ENCODE measurements at regions not wholly inside any gene's neighbourhood (a gene's known extent, or its start where the extent isn't known, plus 50 kb on each side); places are given as distances from the start of the nearest gene placed in this dataset.

DNA sequence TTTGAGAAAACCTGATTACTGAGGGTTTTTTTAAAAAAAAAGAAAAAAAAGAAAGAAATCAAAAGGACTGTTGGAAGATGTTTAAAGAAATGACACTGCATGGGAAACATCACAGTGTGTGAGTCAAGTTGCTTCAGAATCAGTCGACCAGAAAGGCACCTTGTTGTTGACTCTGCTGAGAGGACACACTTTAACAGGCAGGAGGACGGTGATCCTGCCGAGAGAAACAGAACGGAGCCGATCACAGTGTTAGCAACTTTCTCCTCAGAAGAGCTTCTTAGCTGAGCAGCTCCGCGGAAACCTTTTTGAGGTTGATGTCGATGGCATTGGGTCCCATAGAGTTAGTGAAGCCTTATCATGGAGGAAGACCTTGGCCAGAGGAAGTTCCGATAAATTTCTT, 538.7 kb downstream of the RBFOX1 start (continued):
- TF ChIP-seq, protein P1, sequence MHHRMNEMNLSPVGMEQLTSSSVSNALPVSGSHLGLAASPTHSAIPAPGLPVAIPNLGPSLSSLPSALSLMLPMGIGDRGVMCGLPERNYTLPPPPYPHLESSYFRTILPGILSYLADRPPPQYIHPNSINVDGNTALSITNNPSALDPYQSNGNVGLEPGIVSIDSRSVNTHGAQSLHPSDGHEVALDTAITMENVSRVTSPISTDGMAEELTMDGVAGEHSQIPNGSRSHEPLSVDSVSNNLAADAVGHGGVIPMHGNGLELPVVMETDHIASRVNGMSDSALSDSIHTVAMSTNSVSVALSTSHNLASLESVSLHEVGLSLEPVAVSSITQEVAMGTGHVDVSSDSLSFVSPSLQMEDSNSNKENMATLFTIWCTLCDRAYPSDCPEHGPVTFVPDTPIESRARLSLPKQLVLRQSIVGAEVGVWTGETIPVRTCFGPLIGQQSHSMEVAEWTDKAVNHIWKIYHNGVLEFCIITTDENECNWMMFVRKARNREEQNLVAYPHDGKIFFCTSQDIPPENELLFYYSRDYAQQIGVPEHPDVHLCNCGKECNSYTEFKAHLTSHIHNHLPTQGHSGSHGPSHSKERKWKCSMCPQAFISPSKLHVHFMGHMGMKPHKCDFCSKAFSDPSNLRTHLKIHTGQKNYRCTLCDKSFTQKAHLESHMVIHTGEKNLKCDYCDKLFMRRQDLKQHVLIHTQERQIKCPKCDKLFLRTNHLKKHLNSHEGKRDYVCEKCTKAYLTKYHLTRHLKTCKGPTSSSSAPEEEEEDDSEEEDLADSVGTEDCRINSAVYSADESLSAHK (tag by site-specific recombination; IDR thresholded peaks at IDR 0.05): no peak
- TF ChIP-seq ZNF266 (tag by site-specific recombination; IDR thresholded peaks at IDR 0.05; ENCODE audit: low read depth) (no peak), ZSCAN16 (tag by site-specific recombination; IDR thresholded peaks at IDR 0.05) (no peak)

DNA sequence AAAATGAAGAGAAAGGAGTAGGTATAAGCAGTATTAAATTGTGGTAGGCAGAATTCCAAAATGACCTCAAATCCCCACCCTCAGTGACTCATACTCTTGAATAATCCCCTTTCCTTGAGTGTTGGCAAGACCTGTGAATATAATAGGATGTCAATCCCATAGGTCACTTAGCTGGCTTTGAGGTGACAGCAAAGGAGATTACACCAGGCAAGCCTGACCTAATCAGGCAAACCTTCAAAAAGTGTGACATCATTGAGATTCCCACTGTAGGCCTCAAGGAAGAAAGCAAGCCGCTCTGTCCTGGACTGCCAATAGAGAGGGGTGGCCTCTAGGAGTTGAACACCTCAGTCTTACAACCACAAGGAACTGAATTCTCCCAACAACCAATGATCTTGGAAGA, 535.2 kb downstream of the RBFOX1 start:
- H3K4me3 ChIP-seq (ENCODE audit: low read depth, low read length): no peak overlapping the region
- CTCF ChIA-PET: no interaction called here
- TF ChIP-seq RBAK (tag by site-specific recombination; IDR thresholded peaks at IDR 0.05): no peak
- no peak for TF ChIP-seq ZNF426 (tag by site-specific recombination; IDR thresholded peaks at IDR 0.05)
- no peak for TF ChIP-seq ZFP3 (tag by site-specific recombination; IDR thresholded peaks at IDR 0.05; ENCODE audit: low read depth)
- TF ChIP-seq ZNF121 (tag by site-specific recombination; IDR thresholded peaks at IDR 0.05): no peak
- TF ChIP-seq MZF1 (tag by site-specific recombination; IDR thresholded peaks at IDR 0.05; ENCODE audit: borderline replicate concordance): no peak
- no peak for TF ChIP-seq ZNF19 (tag by site-specific recombination; IDR thresholded peaks at IDR 0.05; ENCODE audit: low read depth)
- no peak for TF ChIP-seq ZNF473 (tag by site-specific recombination; IDR thresholded peaks at IDR 0.05)
- TF ChIP-seq SP7 (tag by site-specific recombination; IDR thresholded peaks at IDR 0.05): no peak
- no peak for TF ChIP-seq HOXD13 (CRISPR knock-in tag; IDR thresholded peaks at IDR 0.05; ENCODE audit: borderline replicate concordance)
- TF ChIP-seq BCL11A (tag by site-specific recombination; IDR thresholded peaks at IDR 0.05; ENCODE audit: low read depth): no peak
- TF ChIP-seq ZNF843 (tag by site-specific recombination; IDR thresholded peaks at IDR 0.05): no peak
- TF ChIP-seq ZNF324 (tag by site-specific recombination; IDR thresholded peaks at IDR 0.05): no peak
- no peak for TF ChIP-seq KLF1 (tag by site-specific recombination; IDR thresholded peaks at IDR 0.05)
- TF ChIP-seq, protein P2, sequence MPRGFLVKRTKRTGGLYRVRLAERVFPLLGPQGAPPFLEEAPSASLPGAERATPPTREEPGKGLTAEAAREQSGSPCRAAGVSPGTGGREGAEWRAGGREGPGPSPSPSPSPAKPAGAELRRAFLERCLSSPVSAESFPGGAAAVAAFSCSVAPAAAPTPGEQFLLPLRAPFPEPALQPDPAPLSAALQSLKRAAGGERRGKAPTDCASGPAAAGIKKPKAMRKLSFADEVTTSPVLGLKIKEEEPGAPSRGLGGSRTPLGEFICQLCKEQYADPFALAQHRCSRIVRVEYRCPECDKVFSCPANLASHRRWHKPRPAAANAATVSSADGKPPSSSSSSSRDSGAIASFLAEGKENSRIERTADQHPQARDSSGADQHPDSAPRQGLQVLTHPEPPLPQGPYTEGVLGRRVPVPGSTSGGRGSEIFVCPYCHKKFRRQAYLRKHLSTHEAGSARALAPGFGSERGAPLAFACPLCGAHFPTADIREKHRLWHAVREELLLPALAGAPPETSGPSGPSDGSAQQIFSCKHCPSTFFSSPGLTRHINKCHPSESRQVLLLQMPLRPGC (tag by site-specific recombination; IDR thresholded peaks at IDR 0.05): no peak
- no peak for TF ChIP-seq ZFP41 (tag by site-specific recombination; IDR thresholded peaks at IDR 0.05; ENCODE audit: borderline replicate concordance)
- TF ChIP-seq ZNF26 (tag by site-specific recombination; IDR thresholded peaks at IDR 0.05): no peak
- no peak for TF ChIP-seq ZNF37A (tag by site-specific recombination; IDR thresholded peaks at IDR 0.05)
- H3K36me3 ChIP-seq (ENCODE audit: control insufficient read depth in 2 of 2, insufficient read depth in 1 of 2, low read length in 2 of 2): no peaks in the 10 kb centered on the region
- H3K4me1 ChIP-seq (ENCODE audit: control insufficient read depth, insufficient read depth, low read length): no peaks in the 10 kb centered on the region
- POLR2A ChIA-PET: no interaction called here
- H3K9me3 ChIP-seq (ENCODE audit: control insufficient read depth, insufficient read depth, low read depth, low read length): no peaks in the 10 kb centered on the region
- no peak overlapping the region for H3K27ac ChIP-seq (ENCODE audit: extremely low read depth, low read depth, low read length)

- TF ChIP-seq CTCF (tag by site-specific recombination; IDR thresholded peaks at IDR 0.05) (no peak), GLIS2 (tag by site-specific recombination; IDR thresholded peaks at IDR 0.05) (no peak), ZNF670 (tag by site-specific recombination; IDR thresholded peaks at IDR 0.05; ENCODE audit: low read depth) (no peak)
- TF ChIP-seq, protein P3, sequence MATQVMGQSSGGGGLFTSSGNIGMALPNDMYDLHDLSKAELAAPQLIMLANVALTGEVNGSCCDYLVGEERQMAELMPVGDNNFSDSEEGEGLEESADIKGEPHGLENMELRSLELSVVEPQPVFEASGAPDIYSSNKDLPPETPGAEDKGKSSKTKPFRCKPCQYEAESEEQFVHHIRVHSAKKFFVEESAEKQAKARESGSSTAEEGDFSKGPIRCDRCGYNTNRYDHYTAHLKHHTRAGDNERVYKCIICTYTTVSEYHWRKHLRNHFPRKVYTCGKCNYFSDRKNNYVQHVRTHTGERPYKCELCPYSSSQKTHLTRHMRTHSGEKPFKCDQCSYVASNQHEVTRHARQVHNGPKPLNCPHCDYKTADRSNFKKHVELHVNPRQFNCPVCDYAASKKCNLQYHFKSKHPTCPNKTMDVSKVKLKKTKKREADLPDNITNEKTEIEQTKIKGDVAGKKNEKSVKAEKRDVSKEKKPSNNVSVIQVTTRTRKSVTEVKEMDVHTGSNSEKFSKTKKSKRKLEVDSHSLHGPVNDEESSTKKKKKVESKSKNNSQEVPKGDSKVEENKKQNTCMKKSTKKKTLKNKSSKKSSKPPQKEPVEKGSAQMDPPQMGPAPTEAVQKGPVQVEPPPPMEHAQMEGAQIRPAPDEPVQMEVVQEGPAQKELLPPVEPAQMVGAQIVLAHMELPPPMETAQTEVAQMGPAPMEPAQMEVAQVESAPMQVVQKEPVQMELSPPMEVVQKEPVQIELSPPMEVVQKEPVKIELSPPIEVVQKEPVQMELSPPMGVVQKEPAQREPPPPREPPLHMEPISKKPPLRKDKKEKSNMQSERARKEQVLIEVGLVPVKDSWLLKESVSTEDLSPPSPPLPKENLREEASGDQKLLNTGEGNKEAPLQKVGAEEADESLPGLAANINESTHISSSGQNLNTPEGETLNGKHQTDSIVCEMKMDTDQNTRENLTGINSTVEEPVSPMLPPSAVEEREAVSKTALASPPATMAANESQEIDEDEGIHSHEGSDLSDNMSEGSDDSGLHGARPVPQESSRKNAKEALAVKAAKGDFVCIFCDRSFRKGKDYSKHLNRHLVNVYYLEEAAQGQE (tag by site-specific recombination; IDR thresholded peaks at IDR 0.05): no peak
- Histone ChIP-seq H3K4me1 (ENCODE audit: control insufficient read depth, insufficient read depth, low read length) (no peaks in the 10 kb centered on the region), H3K4me3 (ENCODE audit: low read depth, low read length) (no peak overlapping the region), H3K27ac (ENCODE audit: extremely low read depth, low read depth, low read length) (no peak overlapping the region), H3K36me3 (ENCODE audit: control insufficient read depth in 2 of 2, insufficient read depth in 1 of 2, low read length in 2 of 2) (no peaks in the 10 kb centered on the region), H3K9me3 (ENCODE audit: control insufficient read depth, insufficient read depth, low read depth, low read length) (no peaks in the 10 kb centered on the region)
- POLR2A ChIA-PET: interaction anchor here (0.6 kb wide), 1 partner anchor 413 kb away, joined by 5 read pairs; no protein-coding TSS in a partner anchor
- CTCF ChIA-PET: no interaction called here
Observed at GRCh38 chr16:7866144-7866543, 533.5 kb downstream of the RBFOX1 start.
